ENCODE measurements at regions not wholly inside any gene's neighbourhood (a gene's known extent, or its start where the extent isn't known, plus 50 kb on each side); places are given as distances from the start of the nearest gene placed in this dataset.
A peak's percentile ranks its signal among the peaks of the same experiment; 100 is the strongest.

DNA sequence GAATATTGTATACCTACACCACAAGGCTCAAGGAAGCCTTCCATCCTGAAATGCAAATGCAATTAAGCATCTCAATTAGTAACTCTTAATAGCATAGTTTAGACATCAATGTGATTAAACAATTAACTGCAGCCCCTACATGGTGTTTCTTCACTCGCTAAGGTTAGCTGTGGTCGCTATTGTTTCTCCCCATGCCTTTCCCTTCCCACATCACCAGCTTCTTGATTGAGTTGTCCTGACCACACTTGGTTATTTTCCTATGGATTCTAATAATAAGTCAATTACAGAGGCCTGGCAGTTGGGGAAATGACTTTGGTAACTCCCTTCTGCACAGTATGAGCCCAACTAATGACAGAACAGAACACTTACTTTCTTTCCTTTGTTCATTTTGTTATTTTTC, 265.0 kb downstream of the ADAMTS20 start:
- no peaks in the 10 kb centered on the region for H3K9me3 ChIP-seq
- no peaks in the 10 kb centered on the region for H3K27me3 ChIP-seq
- TF ChIP-seq POLR2AphosphoS5 (IDR thresholded peaks at IDR 0.05) (no peak), EP300 (IDR thresholded peaks at IDR 0.05) (no peak), POLR2A (IDR thresholded peaks at IDR 0.05) (no peak)
- TF ChIP-seq, protein P1, sequence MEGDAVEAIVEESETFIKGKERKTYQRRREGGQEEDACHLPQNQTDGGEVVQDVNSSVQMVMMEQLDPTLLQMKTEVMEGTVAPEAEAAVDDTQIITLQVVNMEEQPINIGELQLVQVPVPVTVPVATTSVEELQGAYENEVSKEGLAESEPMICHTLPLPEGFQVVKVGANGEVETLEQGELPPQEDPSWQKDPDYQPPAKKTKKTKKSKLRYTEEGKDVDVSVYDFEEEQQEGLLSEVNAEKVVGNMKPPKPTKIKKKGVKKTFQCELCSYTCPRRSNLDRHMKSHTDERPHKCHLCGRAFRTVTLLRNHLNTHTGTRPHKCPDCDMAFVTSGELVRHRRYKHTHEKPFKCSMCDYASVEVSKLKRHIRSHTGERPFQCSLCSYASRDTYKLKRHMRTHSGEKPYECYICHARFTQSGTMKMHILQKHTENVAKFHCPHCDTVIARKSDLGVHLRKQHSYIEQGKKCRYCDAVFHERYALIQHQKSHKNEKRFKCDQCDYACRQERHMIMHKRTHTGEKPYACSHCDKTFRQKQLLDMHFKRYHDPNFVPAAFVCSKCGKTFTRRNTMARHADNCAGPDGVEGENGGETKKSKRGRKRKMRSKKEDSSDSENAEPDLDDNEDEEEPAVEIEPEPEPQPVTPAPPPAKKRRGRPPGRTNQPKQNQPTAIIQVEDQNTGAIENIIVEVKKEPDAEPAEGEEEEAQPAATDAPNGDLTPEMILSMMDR (IDR thresholded peaks at IDR 0.05): no peak
- peaks cover 0 to 29% (median 15%) of the 10 kb centered on the region in 4 donors for H3K4me1 ChIP-seq
- DNase-seq: no peak
- intact Hi-C loops (cut with DNase I): loop anchor here (5.0 kb wide), 1 partner anchor 700 kb away; the partner anchor contains the start of gene PRICKLE1
- H3K4me3 ChIP-seq: no peak overlapping the region
- WGBS, 2 donors: 94 to 96% methylated on average over 2 of the region's 2 CpGs
- no peak overlapping the region for H3K27ac ChIP-seq
- H3K36me3 ChIP-seq: no peaks in the 10 kb centered on the region

DNA sequence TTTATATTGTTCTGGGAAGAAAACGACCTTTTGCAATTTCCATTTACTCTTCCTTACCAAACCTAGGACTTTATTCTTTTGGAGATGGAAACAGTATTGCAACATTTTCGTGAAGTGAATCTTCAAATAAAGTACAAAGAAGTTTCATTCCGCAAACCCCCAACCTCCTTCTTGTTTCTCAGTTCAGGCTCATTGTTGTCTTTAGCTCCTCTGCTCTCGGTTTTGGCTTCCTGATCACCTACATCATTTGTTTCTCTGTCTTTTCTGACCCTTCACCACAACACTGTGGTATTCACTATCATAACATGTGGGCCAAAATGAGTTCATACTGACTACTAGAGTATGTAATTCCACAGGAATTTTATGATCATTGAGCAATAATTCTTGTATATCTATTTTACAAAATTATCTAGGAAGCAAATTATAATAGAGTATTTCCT, 266.8 kb downstream of the ADAMTS20 start:
- Histone ChIP-seq H3K9me3 (no peaks in the 10 kb centered on the region), H3K36me3 (no peaks in the 10 kb centered on the region), H3K27me3 (no peaks in the 10 kb centered on the region), H3K4me1 (peaks cover 0 to 29% (median 15%) of the 10 kb centered on the region in 4 donors), H3K4me3 (no peak overlapping the region), H3K27ac (peak overlapping the region in 3 of 4 donors; percentile 20 to 46 (median 24))
- no peak for DNase-seq
- TF ChIP-seq POLR2A (IDR thresholded peaks at IDR 0.05) (no peak), EP300 (IDR thresholded peaks at IDR 0.05) (no peak), POLR2AphosphoS5 (IDR thresholded peaks at IDR 0.05) (no peak)
- TF ChIP-seq, protein P1 (IDR thresholded peaks at IDR 0.05): no peak
- WGBS, 2 donors: 54 to 62% methylated on average over 4 of the region's 4 CpGs
- intact Hi-C loops (cut with DNase I): loop anchor here (5.0 kb wide), 1 partner anchor 698 kb away; the partner anchor contains the start of gene PRICKLE1

DNA sequence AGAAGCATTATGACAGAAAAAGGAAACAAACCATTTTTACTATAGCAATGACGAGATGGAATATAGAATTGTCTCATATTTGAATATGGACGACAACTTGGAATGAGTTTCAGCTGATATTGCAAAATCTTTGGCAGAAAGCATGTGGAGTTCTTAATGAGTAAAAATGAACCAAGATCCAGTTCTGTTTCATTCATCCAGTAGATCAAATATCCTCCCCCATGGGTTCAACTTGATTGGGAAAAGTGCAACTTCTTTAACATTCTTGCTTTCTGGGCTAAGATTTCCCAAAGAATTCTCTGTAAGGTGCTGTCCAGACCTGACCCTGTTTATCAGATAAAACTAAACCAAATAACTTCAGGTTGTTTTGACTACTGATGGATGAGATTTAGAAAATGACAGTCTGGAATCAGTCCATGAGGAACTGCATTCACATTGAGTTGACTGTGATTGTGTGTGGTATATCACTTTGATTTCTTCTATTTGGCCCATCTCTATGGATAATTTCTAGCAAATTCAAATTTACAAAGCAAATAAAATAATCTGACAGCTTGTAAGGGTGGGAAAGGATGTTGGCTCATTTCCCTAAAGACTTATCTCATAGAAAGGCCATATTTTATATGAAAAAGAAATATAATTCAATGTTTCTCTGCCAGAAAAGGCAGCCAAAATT, 267.4 kb downstream of the ADAMTS20 start:
- Histone ChIP-seq H3K27ac (peak overlapping the region in 3 of 4 donors; percentile 20 to 46 (median 24)), H3K9me3 (no peaks in the 10 kb centered on the region), H3K4me1 (peaks cover 0 to 24% (median 13%) of the 10 kb centered on the region in 4 donors), H3K27me3 (no peaks in the 10 kb centered on the region), H3K36me3 (no peaks in the 10 kb centered on the region), H3K4me3 (no peak overlapping the region)
- no peak for DNase-seq
- TF ChIP-seq POLR2A (IDR thresholded peaks at IDR 0.05) (no peak), POLR2AphosphoS5 (IDR thresholded peaks at IDR 0.05) (no peak), EP300 (IDR thresholded peaks at IDR 0.05) (no peak)
- TF ChIP-seq, protein P1 (IDR thresholded peaks at IDR 0.05): no peak
- intact Hi-C loops (cut with DNase I): loop anchor here (5.0 kb wide), 1 partner anchor 697 kb away; the partner anchor contains the start of gene PRICKLE1
- 83 to 85% methylated on average over 2 of the region's 2 CpGs for WGBS, 2 donors

DNA sequence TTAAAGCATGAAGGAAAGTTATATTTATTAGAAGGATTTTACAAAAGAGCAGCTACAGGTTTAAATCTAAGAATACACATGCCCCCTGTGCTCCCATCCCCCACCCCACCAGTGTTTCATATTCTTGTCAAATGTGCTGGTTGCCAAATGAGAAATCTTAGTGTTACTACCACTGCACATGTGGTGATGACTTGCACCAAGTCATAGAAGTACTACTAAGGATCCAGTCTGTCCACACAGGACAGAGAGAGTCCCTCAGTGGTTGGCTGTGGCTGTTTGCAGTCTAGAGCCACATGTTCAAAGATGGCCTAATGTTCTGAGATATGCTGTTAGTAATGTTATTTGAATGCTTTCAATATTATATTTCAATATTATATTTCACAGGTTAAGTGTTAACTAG, 268.8 kb downstream of the ADAMTS20 start:
- Histone ChIP-seq H3K27ac (no peak overlapping the region), H3K9me3 (no peaks in the 10 kb centered on the region), H3K27me3 (no peaks in the 10 kb centered on the region), H3K4me3 (no peak overlapping the region), H3K4me1 (peaks cover 0 to 10% (median 3%) of the 10 kb centered on the region in 4 donors), H3K36me3 (no peaks in the 10 kb centered on the region)
- TF ChIP-seq POLR2AphosphoS5 (IDR thresholded peaks at IDR 0.05) (no peak), POLR2A (IDR thresholded peaks at IDR 0.05) (no peak), EP300 (IDR thresholded peaks at IDR 0.05) (no peak)
- TF ChIP-seq, protein P1 (IDR thresholded peaks at IDR 0.05): no peak
- no peak for DNase-seq
- intact Hi-C loops (cut with DNase I): loop anchor here (2.0 kb wide), 1 partner anchor 800 kb away; no protein-coding TSS in a partner anchor
